ENCODE measurements at regions not wholly inside any gene's neighbourhood (a gene's known extent, or its start where the extent isn't known, plus 50 kb on each side); places are given as distances from the start of the nearest gene placed in this dataset.
"Not testable (repeated sequence)": the region's sequence is repeated elsewhere in the genome, so short reads cannot be mapped to it uniquely, and the experiment has no call there.

- no peak for DNase-seq (ENCODE audit: low read depth)
These were observed 511.4 kb downstream of the ADCYAP1 start for GRCh38 chr18:1416074-1416473.

- DNase-seq (ENCODE audit: low read depth): no peak
These were observed 516.8 kb downstream of the ADCYAP1 start for GRCh38 chr18:1421502-1421901.

- DNase-seq (ENCODE audit: low read depth): no peak
These were observed 518.0 kb downstream of the ADCYAP1 start for GRCh38 chr18:1422634-1423033.

- DNase-seq (ENCODE audit: low read depth): no peak
These were observed 521.0 kb downstream of the ADCYAP1 start for GRCh38 chr18:1425679-1426078.

- DNase-seq (ENCODE audit: low read depth): no peak
These were observed 530.8 kb downstream of the ADCYAP1 start for GRCh38 chr18:1435487-1435886.

- no peak for DNase-seq (ENCODE audit: low read depth)
These were observed 531.5 kb downstream of the ADCYAP1 start for GRCh38 chr18:1436199-1436598.

GRCh38 chr18:1438458-1438910, 533.8 kb downstream of the ADCYAP1 start:
- no peak for DNase-seq (ENCODE audit: low read depth)

- DNase-seq (ENCODE audit: low read depth): no peak
These were observed 534.3 kb downstream of the ADCYAP1 start for GRCh38 chr18:1438967-1439366.

GRCh38 chr18:1444062-1444461, 539.4 kb downstream of the ADCYAP1 start:
- DNase-seq (ENCODE audit: low read depth): not testable (repeated sequence)

- no peak for DNase-seq (ENCODE audit: low read depth)
These were observed 542.1 kb downstream of the ADCYAP1 start for GRCh38 chr18:1446765-1447164.

- DNase-seq (ENCODE audit: low read depth): no peak
These were observed 548.1 kb downstream of the ADCYAP1 start for GRCh38 chr18:1452821-1453220.

GRCh38 chr18:1455605-1456004, 550.9 kb downstream of the ADCYAP1 start:
- no peak for DNase-seq (ENCODE audit: low read depth)

GRCh38 chr18:1458547-1458946, 553.9 kb downstream of the ADCYAP1 start:
- no peak for DNase-seq (ENCODE audit: low read depth)

- DNase-seq (ENCODE audit: low read depth): no peak
These were observed 559.3 kb downstream of the ADCYAP1 start for GRCh38 chr18:1463981-1464380.

GRCh38 chr18:1464444-1465217, 560.0 kb downstream of the ADCYAP1 start:
- no peak for DNase-seq (ENCODE audit: low read depth)

- DNase-seq (ENCODE audit: low read depth): no peak
These were observed 561.4 kb downstream of the ADCYAP1 start for GRCh38 chr18:1466035-1466434.

GRCh38 chr18:1467461-1467964, 562.8 kb downstream of the ADCYAP1 start:
- DNase-seq (ENCODE audit: low read depth): no peak

GRCh38 chr18:1468550-1468949, 563.9 kb downstream of the ADCYAP1 start:
- DNase-seq (ENCODE audit: low read depth): no peak

- DNase-seq (ENCODE audit: low read depth): no peak
These were observed 571.2 kb downstream of the ADCYAP1 start for GRCh38 chr18:1475867-1476266.

- DNase-seq (ENCODE audit: low read depth): no peak
These were observed 575.6 kb downstream of the ADCYAP1 start for GRCh38 chr18:1480309-1480708.

- DNase-seq (ENCODE audit: low read depth): no peak
These were observed 576.9 kb downstream of the ADCYAP1 start for GRCh38 chr18:1481577-1481976.

- no peak for DNase-seq (ENCODE audit: low read depth)
These were observed 578.7 kb downstream of the ADCYAP1 start for GRCh38 chr18:1483385-1483784.

GRCh38 chr18:1487457-1487856, 582.8 kb downstream of the ADCYAP1 start:
- no peak for DNase-seq (ENCODE audit: low read depth)

GRCh38 chr18:1488394-1488793, 583.7 kb downstream of the ADCYAP1 start:
- no peak for DNase-seq (ENCODE audit: low read depth)

Measured in stromal cell of bone marrow (primary cell).